ENCODE measurements at regions not wholly inside any gene's neighbourhood (a gene's known extent, or its start where the extent isn't known, plus 50 kb on each side); places are given as distances from the start of the nearest gene placed in this dataset.

GRCh38 chr14:58737511-58737910, 99.7 kb downstream of the DACT1 start:
- TF ChIP-seq POLR2AphosphoS5 (IDR thresholded peaks at IDR 0.05; ENCODE audit: insufficient read depth, low read depth, low read length) (no peak), POLR2A (IDR thresholded peaks at IDR 0.05; ENCODE audit: low read depth, low read length) (no peak), GATA2 (IDR thresholded peaks at IDR 0.05; ENCODE audit: insufficient read depth, insufficient read length, low read depth, low read length) (no peak)
- TF ChIP-seq, protein P1, sequence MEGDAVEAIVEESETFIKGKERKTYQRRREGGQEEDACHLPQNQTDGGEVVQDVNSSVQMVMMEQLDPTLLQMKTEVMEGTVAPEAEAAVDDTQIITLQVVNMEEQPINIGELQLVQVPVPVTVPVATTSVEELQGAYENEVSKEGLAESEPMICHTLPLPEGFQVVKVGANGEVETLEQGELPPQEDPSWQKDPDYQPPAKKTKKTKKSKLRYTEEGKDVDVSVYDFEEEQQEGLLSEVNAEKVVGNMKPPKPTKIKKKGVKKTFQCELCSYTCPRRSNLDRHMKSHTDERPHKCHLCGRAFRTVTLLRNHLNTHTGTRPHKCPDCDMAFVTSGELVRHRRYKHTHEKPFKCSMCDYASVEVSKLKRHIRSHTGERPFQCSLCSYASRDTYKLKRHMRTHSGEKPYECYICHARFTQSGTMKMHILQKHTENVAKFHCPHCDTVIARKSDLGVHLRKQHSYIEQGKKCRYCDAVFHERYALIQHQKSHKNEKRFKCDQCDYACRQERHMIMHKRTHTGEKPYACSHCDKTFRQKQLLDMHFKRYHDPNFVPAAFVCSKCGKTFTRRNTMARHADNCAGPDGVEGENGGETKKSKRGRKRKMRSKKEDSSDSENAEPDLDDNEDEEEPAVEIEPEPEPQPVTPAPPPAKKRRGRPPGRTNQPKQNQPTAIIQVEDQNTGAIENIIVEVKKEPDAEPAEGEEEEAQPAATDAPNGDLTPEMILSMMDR (IDR thresholded peaks at IDR 0.05; ENCODE audit: extremely low read depth in 1 of 2, insufficient read depth in 1 of 2, low read depth in 1 of 2, low read length in 2 of 2) = no peak
